Mammary epithelial cell (primary cell): ENCODE measurements at regions not wholly inside any gene's neighbourhood (a gene's known extent, or its start where the extent isn't known, plus 50 kb on each side); places are given as distances from the start of the nearest gene placed in this dataset.

Experiments
- CTCF ChIP-seq, 2 donors: IDR thresholded peaks in 1 of 2; conservative IDR thresholded peaks in 1 of 2; 2 replicates each; pipeline ENCODE4 v1.5.1; 2011 to 2012; ENCODE audit warnings: inconsistent platforms in 2 of 2, low read length in 2 of 2, mild to moderate bottlenecking in 2 of 2, control low read depth in 1 of 2, low read depth in 1 of 2; ENCODE audit not compliant: insufficient read depth in 1 of 2; ENCODE audit errors: extremely low read depth in 1 of 2
- EZH2 ChIP-seq: IDR thresholded peaks from 2 replicates; pipeline ENCODE4 v1.6.1; 2012; ENCODE audit warnings: low read length, inconsistent platforms, borderline replicate concordance

- TF ChIP-seq CTCF (conservative IDR thresholded peaks at IDR 0.05 in 1 of 2, IDR thresholded peaks at IDR 0.05 in 1 of 2; ENCODE audit: extremely low read depth in 1 of 2, insufficient read depth in 1 of 2, low read depth in 1 of 2, low read length in 2 of 2) (no peak), EZH2 (no peak)
Measured at GRCh38 chr5:103446813-103447212, 115.8 kb downstream of the NUDT12 start.
